CD4-positive, CD25-positive, alpha-beta regulatory T cell (primary cell): ENCODE measurements at regions not wholly inside any gene's neighbourhood (a gene's known extent, or its start where the extent isn't known, plus 50 kb on each side); places are given as distances from the start of the nearest gene placed in this dataset.
A peak's percentile ranks its signal among the peaks of the same experiment; 100 is the strongest.

ENCODE experiments used
- ATAC-seq, 2 donors: fragments of 150-1000 bp; cut with Tn5 transposase; one replicate each; pipeline ENCODE4 v1.10.0; 2021; ENCODE audit warnings: low read depth in 2 of 2, moderate number of reproducible peaks in 2 of 2, moderate library complexity in 1 of 2
- DNase-seq, 3 donors: peaks; one replicate each; pipeline versions ENCODE4 v3.0.0 to v3.0.0-alpha.2; 2012 to 2022; ENCODE audit warnings: mixed read lengths in 1 of 3
- H3K27ac ChIP-seq: one replicate; pipeline ENCODE4 v1.7.0; 2013; ENCODE audit warnings: mild to moderate bottlenecking, low read length; ENCODE audit not compliant: insufficient read depth, poor library complexity, severe bottlenecking
- H3K27me3 ChIP-seq: one replicate; pipeline ENCODE4 v1.7.0; 2013; ENCODE audit warnings: low read length; ENCODE audit not compliant: control insufficient read depth, insufficient read depth
- H3K36me3 ChIP-seq: one replicate; pipeline ENCODE4 v1.7.0; 2013; ENCODE audit warnings: mild to moderate bottlenecking, low read length, moderate library complexity; ENCODE audit not compliant: control insufficient read depth, insufficient read depth
- H3K4me1 ChIP-seq: 2 replicates; pipeline ENCODE4 v1.7.0; 2013; ENCODE audit warnings: mild to moderate bottlenecking, low read length; ENCODE audit not compliant: insufficient read depth, control insufficient read depth, poor library complexity, severe bottlenecking
- H3K4me3 ChIP-seq: one replicate; pipeline ENCODE4 v1.7.0; 2013; ENCODE audit warnings: low read depth, mild to moderate bottlenecking, low read length, moderate library complexity
- H3K9me3 ChIP-seq, 2 experiments: 1 replicate in 1 of 2; 2 replicates in 1 of 2; pipeline ENCODE4 v1.7.0; 2013; ENCODE audit warnings: low read length in 2 of 2, mild to moderate bottlenecking in 1 of 2, moderate library complexity in 1 of 2; ENCODE audit not compliant: control insufficient read depth in 2 of 2
- H3K27ac Mint-ChIP-seq, 3 donors: one replicate each; pipeline ENCODE4 v1.8.0; 2020 to 2022; ENCODE audit warnings: mild to moderate bottlenecking in 3 of 3, mixed read lengths in 3 of 3, moderate library complexity in 2 of 3
- H3K27me3 Mint-ChIP-seq: one replicate; pipeline ENCODE4 v1.8.0; 2022; ENCODE audit warnings: mild to moderate bottlenecking, mixed read lengths
- H3K36me3 Mint-ChIP-seq: one replicate; pipeline ENCODE4 v1.8.0; 2020; ENCODE audit warnings: mixed read lengths
- H3K4me1 Mint-ChIP-seq, 4 donors: one replicate each; pipeline ENCODE4 v1.8.0; 2020 to 2022; ENCODE audit warnings: mixed read lengths in 4 of 4, mild to moderate bottlenecking in 1 of 4
- H3K4me3 Mint-ChIP-seq, 4 donors: one replicate each; pipeline ENCODE4 v1.8.0; 2020 to 2022; ENCODE audit warnings: mild to moderate bottlenecking in 4 of 4, mixed read lengths in 4 of 4, moderate library complexity in 3 of 4
- H3K9me3 Mint-ChIP-seq, 7 donors: one replicate each; pipeline ENCODE4 v1.8.0; 2020 to 2022; ENCODE audit warnings: mixed read lengths in 7 of 7, mild to moderate bottlenecking in 3 of 7, moderate library complexity in 2 of 7

GRCh38 chr2:47309472-47309951 lies 59.6 kb upstream of the EPCAM start:
- Mint-ChIP-seq H3K9me3 (no peaks in the 10 kb centered on the region), H3K4me3 (no peak overlapping the region), H3K4me1 (no peaks in the 10 kb centered on the region), H3K27ac (peak overlapping the region in 1 of 3 donors; percentile 89), H3K36me3 (no peaks in the 10 kb centered on the region), H3K27me3 (peaks cover 30% of the 10 kb centered on the region)
- ATAC-seq = no peak
- H3K27ac ChIP-seq = no peak overlapping the region
- H3K4me1 ChIP-seq = no peaks in the 10 kb centered on the region
- no peaks in the 10 kb centered on the region for H3K36me3 ChIP-seq
- H3K4me3 ChIP-seq = no peak overlapping the region
- no peaks in the 10 kb centered on the region for H3K9me3 ChIP-seq
- no peaks in the 10 kb centered on the region for H3K27me3 ChIP-seq
- DNase-seq = no peak

GRCh38 chr2:47307066-47307465 lies 62.0 kb upstream of the EPCAM start:
- peaks cover 45% of the 10 kb centered on the region for H3K27me3 Mint-ChIP-seq
- Histone ChIP-seq H3K4me1 (no peaks in the 10 kb centered on the region), H3K9me3 (no peaks in the 10 kb centered on the region), H3K4me3 (no peak overlapping the region), H3K27me3 (no peaks in the 10 kb centered on the region), H3K27ac (no peak overlapping the region), H3K36me3 (no peaks in the 10 kb centered on the region)
- H3K9me3 Mint-ChIP-seq = no peaks in the 10 kb centered on the region
- no peaks in the 10 kb centered on the region for H3K36me3 Mint-ChIP-seq
- no peak for ATAC-seq
- H3K4me1 Mint-ChIP-seq = no peaks in the 10 kb centered on the region
- no peak overlapping the region for H3K4me3 Mint-ChIP-seq
- no peak for DNase-seq
- no peak overlapping the region for H3K27ac Mint-ChIP-seq

GRCh38 chr2:47304654-47305053 lies 64.5 kb upstream of the EPCAM start:
- Histone ChIP-seq H3K9me3 (no peaks in the 10 kb centered on the region), H3K4me3 (no peak overlapping the region), H3K27ac (no peak overlapping the region), H3K36me3 (no peaks in the 10 kb centered on the region), H3K27me3 (peaks cover 5% of the 10 kb centered on the region), H3K4me1 (peaks cover 5% of the 10 kb centered on the region)
- H3K4me1 Mint-ChIP-seq = peaks cover 6 to 11% (median 9%) of the 10 kb centered on the region in 4 donors
- H3K27ac Mint-ChIP-seq = no peak overlapping the region
- H3K9me3 Mint-ChIP-seq = no peaks in the 10 kb centered on the region
- no peaks in the 10 kb centered on the region for H3K36me3 Mint-ChIP-seq
- H3K4me3 Mint-ChIP-seq = no peak overlapping the region
- peaks cover 45% of the 10 kb centered on the region for H3K27me3 Mint-ChIP-seq
- ATAC-seq (no peak), DNase-seq (no peak)

GRCh38 chr2:47303341-47304148 lies 65.6 kb upstream of the EPCAM start:
- H3K9me3 ChIP-seq = no peaks in the 10 kb centered on the region
- no peak overlapping the region for H3K4me3 Mint-ChIP-seq
- H3K9me3 Mint-ChIP-seq = no peaks in the 10 kb centered on the region
- peaks cover 44% of the 10 kb centered on the region for H3K27me3 Mint-ChIP-seq
- H3K36me3 Mint-ChIP-seq = no peaks in the 10 kb centered on the region
- H3K27me3 ChIP-seq = peaks cover 5% of the 10 kb centered on the region
- no peaks in the 10 kb centered on the region for H3K36me3 ChIP-seq
- H3K4me3 ChIP-seq = no peak overlapping the region
- H3K27ac Mint-ChIP-seq = no peak overlapping the region
- peaks cover 6 to 11% (median 9%) of the 10 kb centered on the region in 4 donors for H3K4me1 Mint-ChIP-seq
- no peak overlapping the region for H3K27ac ChIP-seq
- ATAC-seq (no peak), DNase-seq (no peak)
- peaks cover 5% of the 10 kb centered on the region for H3K4me1 ChIP-seq

GRCh38 chr2:47302308-47302707 lies 66.8 kb upstream of the EPCAM start:
- H3K9me3 ChIP-seq = no peaks in the 10 kb centered on the region
- peaks cover 5% of the 10 kb centered on the region for H3K4me1 ChIP-seq
- Mint-ChIP-seq H3K4me1 (peaks cover 6 to 11% (median 9%) of the 10 kb centered on the region in 4 donors), H3K4me3 (no peak overlapping the region), H3K36me3 (no peaks in the 10 kb centered on the region), H3K27me3 (peaks cover 44% of the 10 kb centered on the region), H3K9me3 (no peaks in the 10 kb centered on the region), H3K27ac (no peak overlapping the region)
- no peaks in the 10 kb centered on the region for H3K36me3 ChIP-seq
- peaks cover 7% of the 10 kb centered on the region for H3K27me3 ChIP-seq
- no peak for DNase-seq
- H3K4me3 ChIP-seq = no peak overlapping the region
- no peak overlapping the region for H3K27ac ChIP-seq
- ATAC-seq = no peak

- H3K36me3 ChIP-seq = no peaks in the 10 kb centered on the region
- no peak overlapping the region for H3K27ac ChIP-seq
- no peaks in the 10 kb centered on the region for H3K9me3 ChIP-seq
- peaks cover 5% of the 10 kb centered on the region for H3K4me1 ChIP-seq
- no peak overlapping the region for H3K4me3 ChIP-seq
- peaks cover 7% of the 10 kb centered on the region for H3K27me3 ChIP-seq
- H3K27me3 Mint-ChIP-seq = peaks cover 44% of the 10 kb centered on the region
- H3K27ac Mint-ChIP-seq = no peak overlapping the region
- ATAC-seq (no peak), DNase-seq (no peak)
- H3K9me3 Mint-ChIP-seq = no peaks in the 10 kb centered on the region
- H3K36me3 Mint-ChIP-seq = no peaks in the 10 kb centered on the region
- H3K4me3 Mint-ChIP-seq = no peak overlapping the region
- H3K4me1 Mint-ChIP-seq = peaks cover 6 to 11% (median 9%) of the 10 kb centered on the region in 4 donors
These were observed 67.4 kb upstream of the EPCAM start for GRCh38 chr2:47301731-47302130.

- H3K27ac ChIP-seq = no peak overlapping the region
- no peak overlapping the region for H3K4me3 Mint-ChIP-seq
These were observed 67.9 kb upstream of the EPCAM start for GRCh38 chr2:47301277-47301618.

More at GRCh38 chr2:47301277-47301618, 67.9 kb upstream of the EPCAM start:
- ATAC-seq (no peak), DNase-seq (no peak)
- H3K9me3 Mint-ChIP-seq = no peaks in the 10 kb centered on the region
- no peak overlapping the region for H3K27ac Mint-ChIP-seq
- Histone ChIP-seq H3K27me3 (peaks cover 7% of the 10 kb centered on the region), H3K9me3 (no peaks in the 10 kb centered on the region), H3K36me3 (no peaks in the 10 kb centered on the region), H3K4me1 (peaks cover 5% of the 10 kb centered on the region), H3K4me3 (no peak overlapping the region)
- peaks cover 6 to 11% (median 9%) of the 10 kb centered on the region in 4 donors for H3K4me1 Mint-ChIP-seq
- H3K27me3 Mint-ChIP-seq = peaks cover 41% of the 10 kb centered on the region
- H3K36me3 Mint-ChIP-seq = no peaks in the 10 kb centered on the region
